ENCODE measurements at regions not wholly inside any gene's neighbourhood (a gene's known extent, or its start where the extent isn't known, plus 50 kb on each side); places are given as distances from the start of the nearest gene placed in this dataset.

GRCh38 chr1:157202331-157202730 lies 64.1 kb upstream of the ETV3 start:
- no peak overlapping the region for H3K4me3 ChIP-seq (ENCODE audit: low read depth, low read length)
- TF ChIP-seq CTCF (IDR thresholded peaks at IDR 0.05; ENCODE audit: insufficient read depth in 1 of 2, low read depth in 1 of 2, low read length in 1 of 2, severe bottlenecking in 1 of 2, unreplicated experiment in 1 of 2): no peak
- no TSS peak for BruUV-seq (replicated peaks)
- DNase-seq: no peak
- CTCF ChIA-PET: interaction anchor here (0.6 kb wide), 1 partner anchor 490 kb away, joined by 3 read pairs; no protein-coding TSS in a partner anchor
- H3K9me3 Mint-ChIP-seq (ENCODE audit: unreplicated experiment): no peaks in the 10 kb centered on the region
- H3K36me3 Mint-ChIP-seq (ENCODE audit: insufficient read depth, unreplicated experiment): no peaks in the 10 kb centered on the region
- intact Hi-C loops (cut with micrococcal nuclease; ENCODE audit: unreplicated experiment): no loop called here
- no peaks in the 10 kb centered on the region for H3K27me3 Mint-ChIP-seq (ENCODE audit: insufficient read depth, unreplicated experiment)
- POLR2A ChIA-PET: no interaction called here
- peaks cover 11% of the 10 kb centered on the region; the same call in 1 of the 2 replicates for H3K4me1 ChIP-seq
- H3K27ac Mint-ChIP-seq (ENCODE audit: unreplicated experiment): no peak overlapping the region
- H3K4me1 Mint-ChIP-seq (ENCODE audit: low read depth, unreplicated experiment): peaks cover 6% of the 10 kb centered on the region
- H3K27me3 ChIP-seq (replicated peaks; ENCODE audit: control insufficient read depth, insufficient read depth, low read length): no peaks in the 10 kb centered on the region
- H3K9me3 ChIP-seq: no peaks in the 10 kb centered on the region
- H3K4me3 Mint-ChIP-seq (ENCODE audit: unreplicated experiment): no peak overlapping the region
- H3K36me3 ChIP-seq (ENCODE audit: control insufficient read depth, insufficient read depth, low read length): no peaks in the 10 kb centered on the region

GRCh38 chr1:157201767-157202166 lies 63.6 kb upstream of the ETV3 start:
- H3K36me3 Mint-ChIP-seq (ENCODE audit: insufficient read depth, unreplicated experiment): no peaks in the 10 kb centered on the region
- CTCF ChIA-PET: no interaction called here
- no peak overlapping the region for H3K27ac Mint-ChIP-seq (ENCODE audit: unreplicated experiment)
- H3K4me1 ChIP-seq: peaks cover 11% of the 10 kb centered on the region; the same call in 1 of the 2 replicates
- peaks cover 6% of the 10 kb centered on the region for H3K4me1 Mint-ChIP-seq (ENCODE audit: low read depth, unreplicated experiment)
- H3K27me3 Mint-ChIP-seq (ENCODE audit: insufficient read depth, unreplicated experiment): no peaks in the 10 kb centered on the region
- H3K27me3 ChIP-seq (replicated peaks; ENCODE audit: control insufficient read depth, insufficient read depth, low read length): no peaks in the 10 kb centered on the region
- no TSS peak for BruUV-seq (replicated peaks)
- POLR2A ChIA-PET: no interaction called here
- intact Hi-C loops (cut with micrococcal nuclease; ENCODE audit: unreplicated experiment): no loop called here
- no peak for TF ChIP-seq CTCF (IDR thresholded peaks at IDR 0.05; ENCODE audit: insufficient read depth in 1 of 2, low read depth in 1 of 2, low read length in 1 of 2, severe bottlenecking in 1 of 2, unreplicated experiment in 1 of 2)
- no peak overlapping the region for H3K4me3 ChIP-seq (ENCODE audit: low read depth, low read length)
- no peaks in the 10 kb centered on the region for H3K9me3 Mint-ChIP-seq (ENCODE audit: unreplicated experiment)
- no peak overlapping the region for H3K4me3 Mint-ChIP-seq (ENCODE audit: unreplicated experiment)
- no peaks in the 10 kb centered on the region for H3K36me3 ChIP-seq (ENCODE audit: control insufficient read depth, insufficient read depth, low read length)
- no peaks in the 10 kb centered on the region for H3K9me3 ChIP-seq
- no peak for DNase-seq

- H3K4me1 Mint-ChIP-seq (ENCODE audit: low read depth, unreplicated experiment): peaks cover 6% of the 10 kb centered on the region
- H3K9me3 Mint-ChIP-seq (ENCODE audit: unreplicated experiment): no peaks in the 10 kb centered on the region
- DNase-seq: no peak
- TF ChIP-seq CTCF (IDR thresholded peaks at IDR 0.05; ENCODE audit: insufficient read depth in 1 of 2, low read depth in 1 of 2, low read length in 1 of 2, severe bottlenecking in 1 of 2, unreplicated experiment in 1 of 2): no peak
- Histone ChIP-seq H3K27me3 (replicated peaks; ENCODE audit: control insufficient read depth, insufficient read depth, low read length) (no peaks in the 10 kb centered on the region), H3K4me1 (peaks cover 11% of the 10 kb centered on the region; the same call in 1 of the 2 replicates), H3K36me3 (ENCODE audit: control insufficient read depth, insufficient read depth, low read length) (no peaks in the 10 kb centered on the region), H3K9me3 (no peaks in the 10 kb centered on the region), H3K4me3 (ENCODE audit: low read depth, low read length) (no peak overlapping the region)
- BruUV-seq (replicated peaks): no TSS peak
- H3K27me3 Mint-ChIP-seq (ENCODE audit: insufficient read depth, unreplicated experiment): no peaks in the 10 kb centered on the region
- ChIA-PET CTCF (no interaction called here), POLR2A (no interaction called here)
- no peak overlapping the region for H3K27ac Mint-ChIP-seq (ENCODE audit: unreplicated experiment)
- H3K36me3 Mint-ChIP-seq (ENCODE audit: insufficient read depth, unreplicated experiment): no peaks in the 10 kb centered on the region
- H3K4me3 Mint-ChIP-seq (ENCODE audit: unreplicated experiment): no peak overlapping the region
- intact Hi-C loops (cut with micrococcal nuclease; ENCODE audit: unreplicated experiment): no loop called here
Measured at GRCh38 chr1:157200451-157200850, 62.3 kb upstream of the ETV3 start.

Measured in Caco-2 (cell line).